ENCODE measurements at regions not wholly inside any gene's neighbourhood (a gene's known extent, or its start where the extent isn't known, plus 50 kb on each side); places are given as distances from the start of the nearest gene placed in this dataset.
"Not testable (repeated sequence)": the region's sequence is repeated elsewhere in the genome, so short reads cannot be mapped to it uniquely, and the experiment has no call there.

GRCh38 chr2:111247491-111247890, 126.8 kb downstream of the BCL2L11 start:
- DNase-seq (ENCODE audit: insufficient read length, low spot score) (no peak), FAIRE-seq (no peak)
- TF ChIP-seq POU2F2 (IDR thresholded peaks at IDR 0.05; ENCODE audit: low read depth, low read length) (no peak), PAX5 (IDR thresholded peaks at IDR 0.05; ENCODE audit: insufficient read depth, low read length, severe bottlenecking) (no peak), POLR2A (IDR thresholded peaks at IDR 0.05; ENCODE audit: low read depth, low read length) (no peak), SPI1 (IDR thresholded peaks at IDR 0.05; ENCODE audit: low read depth, low read length) (no peak), TAF1 (IDR thresholded peaks at IDR 0.05; ENCODE audit: low read depth, low read length) (no peak), POLR2AphosphoS5 (IDR thresholded peaks at IDR 0.05; ENCODE audit: low read depth, low read length) (no peak)

GRCh38 chr2:111249806-111250205, 129.1 kb downstream of the BCL2L11 start:
- FAIRE-seq (no peak), DNase-seq (ENCODE audit: insufficient read length, low spot score) (no peak)
- TF ChIP-seq POU2F2 (IDR thresholded peaks at IDR 0.05; ENCODE audit: low read depth, low read length) (no peak), PAX5 (IDR thresholded peaks at IDR 0.05; ENCODE audit: insufficient read depth, low read length, severe bottlenecking) (no peak), SPI1 (IDR thresholded peaks at IDR 0.05; ENCODE audit: low read depth, low read length) (no peak), POLR2AphosphoS5 (IDR thresholded peaks at IDR 0.05; ENCODE audit: low read depth, low read length) (no peak), TAF1 (IDR thresholded peaks at IDR 0.05; ENCODE audit: low read depth, low read length) (no peak), POLR2A (IDR thresholded peaks at IDR 0.05; ENCODE audit: low read depth, low read length) (no peak)

GRCh38 chr2:111250448-111251030, 129.8 kb downstream of the BCL2L11 start:
- DNase-seq (ENCODE audit: insufficient read length, low spot score), result no peak
- FAIRE-seq, result no peak
- no peak for TF ChIP-seq POLR2AphosphoS5 (IDR thresholded peaks at IDR 0.05; ENCODE audit: low read depth, low read length)
- TF ChIP-seq PAX5 (IDR thresholded peaks at IDR 0.05; ENCODE audit: insufficient read depth, low read length, severe bottlenecking), result no peak
- no peak for TF ChIP-seq SPI1 (IDR thresholded peaks at IDR 0.05; ENCODE audit: low read depth, low read length)
- no peak for TF ChIP-seq POU2F2 (IDR thresholded peaks at IDR 0.05; ENCODE audit: low read depth, low read length)
- TF ChIP-seq TAF1 (IDR thresholded peaks at IDR 0.05; ENCODE audit: low read depth, low read length), result no peak
- TF ChIP-seq POLR2A (IDR thresholded peaks at IDR 0.05; ENCODE audit: low read depth, low read length), result no peak

- FAIRE-seq (no peak), DNase-seq (ENCODE audit: insufficient read length, low spot score) (no peak)
- no peak for TF ChIP-seq POLR2AphosphoS5 (IDR thresholded peaks at IDR 0.05; ENCODE audit: low read depth, low read length)
- no peak for TF ChIP-seq SPI1 (IDR thresholded peaks at IDR 0.05; ENCODE audit: low read depth, low read length)
- no peak for TF ChIP-seq POLR2A (IDR thresholded peaks at IDR 0.05; ENCODE audit: low read depth, low read length)
- no peak for TF ChIP-seq TAF1 (IDR thresholded peaks at IDR 0.05; ENCODE audit: low read depth, low read length)
- no peak for TF ChIP-seq POU2F2 (IDR thresholded peaks at IDR 0.05; ENCODE audit: low read depth, low read length)
- no peak for TF ChIP-seq PAX5 (IDR thresholded peaks at IDR 0.05; ENCODE audit: insufficient read depth, low read length, severe bottlenecking)
Observed at GRCh38 chr2:111251711-111252110, 131.0 kb downstream of the BCL2L11 start.

GRCh38 chr2:111252436-111252835, 131.7 kb downstream of the BCL2L11 start:
- TF ChIP-seq PAX5 (IDR thresholded peaks at IDR 0.05; ENCODE audit: insufficient read depth, low read length, severe bottlenecking), result no peak
- no peak for TF ChIP-seq POLR2A (IDR thresholded peaks at IDR 0.05; ENCODE audit: low read depth, low read length)
- TF ChIP-seq POU2F2 (IDR thresholded peaks at IDR 0.05; ENCODE audit: low read depth, low read length), result no peak
- no peak for TF ChIP-seq SPI1 (IDR thresholded peaks at IDR 0.05; ENCODE audit: low read depth, low read length)
- TF ChIP-seq POLR2AphosphoS5 (IDR thresholded peaks at IDR 0.05; ENCODE audit: low read depth, low read length), result no peak
- TF ChIP-seq TAF1 (IDR thresholded peaks at IDR 0.05; ENCODE audit: low read depth, low read length), result no peak
- DNase-seq (ENCODE audit: insufficient read length, low spot score) (no peak), FAIRE-seq (no peak)

GRCh38 chr2:111254916-111255315, 134.2 kb downstream of the BCL2L11 start:
- FAIRE-seq; DNase-seq (ENCODE audit: insufficient read length, low spot score): not testable (repeated sequence)

DNA sequence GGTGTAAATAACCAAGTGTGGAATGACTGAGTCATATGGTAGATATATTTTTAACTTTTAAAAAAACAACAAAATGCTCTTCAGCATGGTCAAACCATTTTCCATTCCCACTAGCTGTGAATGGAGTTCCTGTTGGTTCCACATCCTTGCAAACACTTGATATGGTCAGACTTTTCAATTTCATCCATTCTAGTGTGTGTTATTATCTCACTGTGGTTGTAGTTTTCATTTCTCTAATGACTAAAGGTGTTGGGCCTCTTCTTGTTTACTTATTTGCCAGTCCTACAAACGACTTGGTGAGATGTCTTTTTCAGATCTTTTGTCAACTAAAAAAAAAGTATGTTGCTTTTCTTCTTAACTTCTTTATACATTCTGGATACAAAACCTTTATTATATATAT, 135.9 kb downstream of the BCL2L11 start:
- FAIRE-seq; DNase-seq (ENCODE audit: insufficient read length, low spot score): not testable (repeated sequence)

GRCh38 chr2:111257607-111258006, 136.9 kb downstream of the BCL2L11 start:
- FAIRE-seq; DNase-seq (ENCODE audit: insufficient read length, low spot score): not testable (repeated sequence)

- not testable (repeated sequence) for FAIRE-seq; DNase-seq (ENCODE audit: insufficient read length, low spot score)
Observed at GRCh38 chr2:111258318-111258717, 137.6 kb downstream of the BCL2L11 start.

- FAIRE-seq; DNase-seq (ENCODE audit: insufficient read length, low spot score): not testable (repeated sequence)
Observed at GRCh38 chr2:111262627-111263379, 142.1 kb downstream of the BCL2L11 start.

DNA sequence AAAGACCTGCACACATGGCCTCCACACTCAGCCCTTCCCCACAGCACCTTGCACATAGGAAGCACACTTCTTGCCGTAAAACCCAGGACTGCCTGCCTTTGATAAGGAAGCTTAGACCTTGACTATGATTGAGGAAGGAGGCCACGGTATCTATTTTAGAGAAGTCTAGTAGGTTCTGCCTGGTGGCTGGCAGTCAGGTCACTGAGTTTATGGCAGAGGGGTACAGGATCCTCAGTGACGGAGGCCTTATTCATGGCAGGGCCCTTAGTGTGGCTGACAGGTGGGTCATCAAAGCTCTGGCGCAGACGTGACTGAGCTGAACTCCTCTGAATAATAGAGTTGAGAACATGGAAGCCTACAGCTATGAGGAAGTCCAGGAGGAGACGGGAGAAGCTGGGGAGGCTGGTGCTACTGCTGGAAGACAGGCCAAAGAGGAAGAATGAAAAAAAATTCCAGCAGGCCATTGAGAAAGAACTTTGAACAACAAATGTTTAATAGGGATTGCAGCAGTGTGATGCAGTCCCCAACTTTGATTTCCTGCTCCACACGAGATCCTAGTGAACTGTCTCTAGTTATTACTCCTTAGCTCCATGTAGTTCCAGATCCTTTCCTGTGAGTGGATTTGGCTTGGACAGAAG, 142.8 kb downstream of the BCL2L11 start:
- not testable (repeated sequence) for FAIRE-seq; DNase-seq (ENCODE audit: insufficient read length, low spot score)

GRCh38 chr2:111264956-111265355, 144.2 kb downstream of the BCL2L11 start:
- FAIRE-seq; DNase-seq (ENCODE audit: insufficient read length, low spot score): not testable (repeated sequence)

- FAIRE-seq; DNase-seq (ENCODE audit: insufficient read length, low spot score): not testable (repeated sequence)
Observed at GRCh38 chr2:111266556-111266955, 145.8 kb downstream of the BCL2L11 start.

DNA sequence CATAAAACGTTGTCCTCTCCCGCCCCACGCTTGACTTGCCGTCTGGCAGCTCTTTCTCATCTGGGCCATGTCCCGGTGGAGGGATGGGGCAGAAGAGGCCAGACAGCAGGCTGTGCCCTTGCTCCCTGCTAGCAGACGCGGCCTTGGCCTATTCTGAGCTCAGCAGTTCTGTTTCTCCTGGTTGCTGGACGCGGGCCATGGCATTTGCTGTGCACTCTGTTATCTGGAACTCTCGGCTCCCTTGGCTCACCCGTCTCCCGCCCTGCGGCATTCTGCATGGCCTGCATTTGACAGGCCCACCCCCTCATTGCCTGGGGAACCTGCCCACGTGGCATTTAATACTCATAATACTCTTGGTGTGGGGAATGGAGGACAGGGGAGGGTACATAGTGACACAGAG, 146.3 kb downstream of the BCL2L11 start:
- not testable (repeated sequence) for FAIRE-seq; DNase-seq (ENCODE audit: insufficient read length, low spot score)

DNA sequence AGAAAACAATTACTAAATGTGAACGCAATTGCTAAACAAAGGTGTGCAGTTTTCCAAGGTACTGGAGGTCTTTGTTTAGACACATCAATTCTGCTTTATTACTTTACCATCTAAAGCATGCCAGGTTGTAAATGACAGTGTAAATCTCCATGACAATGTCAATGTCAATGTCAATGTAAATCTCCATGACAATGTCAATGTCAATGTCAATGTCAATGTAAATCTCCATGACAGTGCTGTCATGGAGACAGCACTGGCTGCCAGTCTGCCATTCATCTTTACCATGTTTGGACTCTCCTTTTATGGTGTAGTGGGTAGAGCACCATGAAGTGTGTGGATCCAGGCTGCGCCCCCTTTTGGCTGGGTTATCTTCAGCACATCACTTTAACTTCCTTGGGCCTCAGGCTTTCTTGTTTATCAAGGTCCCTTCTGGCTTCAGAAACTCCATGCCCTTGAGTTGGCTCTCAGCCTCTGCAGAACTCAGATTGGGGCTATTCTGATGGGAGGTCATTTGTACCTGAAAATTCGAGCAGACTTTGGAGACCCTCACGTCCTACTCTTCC, 149.1 kb downstream of the BCL2L11 start:
- not testable (repeated sequence) for DNase-seq (ENCODE audit: insufficient read length, low spot score); FAIRE-seq

DNA sequence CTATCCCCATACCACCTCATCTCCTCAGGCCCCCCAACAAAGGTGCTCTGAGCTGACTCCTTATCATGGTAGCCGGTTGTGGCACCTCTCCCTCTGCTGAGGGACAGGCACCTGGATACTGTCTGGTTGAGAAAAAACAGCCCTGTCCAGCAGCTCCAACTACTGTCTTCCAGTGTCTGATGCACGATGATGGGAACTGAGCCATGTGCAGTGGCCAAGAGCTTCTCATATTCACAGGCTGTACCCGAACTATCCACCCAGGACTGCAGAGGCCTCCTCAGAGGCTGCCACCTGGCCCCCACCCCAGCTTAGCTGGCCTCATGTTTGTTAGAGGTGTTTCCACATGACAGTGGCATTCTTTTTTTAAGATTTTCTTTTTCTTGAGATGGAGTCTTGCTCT, 149.9 kb downstream of the BCL2L11 start:
- FAIRE-seq; DNase-seq (ENCODE audit: insufficient read length, low spot score): not testable (repeated sequence)

Measured in GM12891 (cell line).